Mesothelial cell of epicardium (in vitro differentiated cells): ENCODE measurements at regions not wholly inside any gene's neighbourhood (a gene's known extent, or its start where the extent isn't known, plus 50 kb on each side); places are given as distances from the start of the nearest gene placed in this dataset.

Experiments used
- DNase-seq, 2 experiments: peaks; one replicate each; pipeline ENCODE4 v3.0.0; 2021; ENCODE audit warnings: low spot score in 2 of 2; ENCODE audit not compliant: unreplicated experiment in 2 of 2
- H3K27ac Mint-ChIP-seq: 2 replicates; pipeline ENCODE4 v1.8.0; 2021; ENCODE audit warnings: mixed read lengths
- H3K27me3 Mint-ChIP-seq: 2 replicates; pipeline ENCODE4 v1.8.0; 2021; ENCODE audit warnings: low read depth, mixed read lengths
- H3K36me3 Mint-ChIP-seq: 2 replicates; pipeline ENCODE4 v1.8.0; 2021; ENCODE audit warnings: mixed read lengths
- H3K4me1 Mint-ChIP-seq: 2 replicates; pipeline ENCODE4 v1.8.0; 2021; ENCODE audit warnings: mixed read lengths
- H3K4me3 Mint-ChIP-seq: 2 replicates; pipeline ENCODE4 v1.8.0; 2021; ENCODE audit warnings: mild to moderate bottlenecking, moderate library complexity, mixed read lengths
- H3K9me3 Mint-ChIP-seq: 2 replicates; pipeline ENCODE4 v1.8.0; 2021; ENCODE audit warnings: mixed read lengths
- TF ChIP-seq, protein P1 (sequence below): fragments of 200-600 bp; sonication (generic); IDR thresholded peaks from one replicate; pipeline ENCODE4 v1.5.0; 2021; ENCODE audit warnings: antibody characterized with exemption; ENCODE audit not compliant: unreplicated experiment

DNA sequence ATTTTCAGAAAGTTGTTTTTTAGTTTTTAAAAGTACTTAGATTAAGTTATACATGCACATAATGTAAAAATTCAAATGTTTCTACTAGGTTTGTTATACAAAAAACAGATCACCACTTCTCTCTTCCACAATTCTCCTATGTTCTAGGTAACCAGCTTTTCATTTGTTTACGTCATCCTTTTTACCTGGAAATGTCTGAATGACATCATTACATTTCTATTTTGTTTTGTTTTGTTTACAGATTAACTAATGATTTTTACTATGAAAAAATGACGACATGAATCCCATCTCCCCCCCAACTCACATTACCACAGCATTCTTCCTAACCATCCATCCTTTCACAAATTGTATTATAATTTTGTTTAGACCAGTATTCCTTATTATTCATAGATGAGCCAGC, 1709.2 kb downstream of the EFNA5 start:
- Mint-ChIP-seq H3K27ac (no peak overlapping the region), H3K4me1 (no peaks in the 10 kb centered on the region), H3K4me3 (no peak overlapping the region), H3K9me3 (peaks cover 18% of the 10 kb centered on the region), H3K27me3 (no peaks in the 10 kb centered on the region), H3K36me3 (no peaks in the 10 kb centered on the region)
- TF ChIP-seq, protein P1, sequence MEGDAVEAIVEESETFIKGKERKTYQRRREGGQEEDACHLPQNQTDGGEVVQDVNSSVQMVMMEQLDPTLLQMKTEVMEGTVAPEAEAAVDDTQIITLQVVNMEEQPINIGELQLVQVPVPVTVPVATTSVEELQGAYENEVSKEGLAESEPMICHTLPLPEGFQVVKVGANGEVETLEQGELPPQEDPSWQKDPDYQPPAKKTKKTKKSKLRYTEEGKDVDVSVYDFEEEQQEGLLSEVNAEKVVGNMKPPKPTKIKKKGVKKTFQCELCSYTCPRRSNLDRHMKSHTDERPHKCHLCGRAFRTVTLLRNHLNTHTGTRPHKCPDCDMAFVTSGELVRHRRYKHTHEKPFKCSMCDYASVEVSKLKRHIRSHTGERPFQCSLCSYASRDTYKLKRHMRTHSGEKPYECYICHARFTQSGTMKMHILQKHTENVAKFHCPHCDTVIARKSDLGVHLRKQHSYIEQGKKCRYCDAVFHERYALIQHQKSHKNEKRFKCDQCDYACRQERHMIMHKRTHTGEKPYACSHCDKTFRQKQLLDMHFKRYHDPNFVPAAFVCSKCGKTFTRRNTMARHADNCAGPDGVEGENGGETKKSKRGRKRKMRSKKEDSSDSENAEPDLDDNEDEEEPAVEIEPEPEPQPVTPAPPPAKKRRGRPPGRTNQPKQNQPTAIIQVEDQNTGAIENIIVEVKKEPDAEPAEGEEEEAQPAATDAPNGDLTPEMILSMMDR = no peak
- no peak for DNase-seq

DNA sequence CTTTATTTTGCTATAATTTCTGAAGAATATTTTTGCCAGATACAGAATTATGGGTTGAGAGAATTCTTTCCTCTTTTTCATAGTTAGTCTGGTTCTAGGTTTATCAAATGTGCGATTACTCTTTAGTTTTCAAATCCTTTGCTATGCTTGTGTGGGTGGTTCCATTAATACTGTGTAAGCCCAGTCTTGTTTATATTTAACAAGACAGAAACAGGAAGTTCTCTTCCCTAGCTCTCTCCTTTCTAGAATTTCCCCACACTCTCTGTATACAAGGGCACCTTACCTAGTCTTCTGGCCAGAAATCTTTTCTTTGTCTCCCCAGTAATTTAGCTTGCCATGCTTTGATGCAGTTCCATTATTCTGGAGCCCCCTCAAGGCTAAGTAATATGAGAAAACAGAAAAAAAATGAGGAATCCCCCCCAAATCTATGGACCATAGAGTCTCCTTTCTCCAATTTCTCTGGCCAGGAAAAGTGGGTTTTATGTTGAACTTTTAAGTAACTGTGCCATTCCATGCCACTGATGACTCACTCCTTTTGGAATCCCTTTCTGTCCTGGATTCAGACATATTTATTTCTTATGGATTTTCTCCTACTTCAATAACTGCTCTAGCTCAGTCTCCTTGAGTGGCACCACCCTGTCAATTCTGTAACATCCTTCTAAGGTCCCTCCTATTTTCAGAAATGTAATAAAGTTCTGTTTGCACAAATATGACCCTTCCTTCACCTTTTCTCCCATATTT, 1714.1 kb downstream of the EFNA5 start:
- H3K36me3 Mint-ChIP-seq = no peaks in the 10 kb centered on the region
- no peak for DNase-seq
- H3K9me3 Mint-ChIP-seq = peaks cover 7% of the 10 kb centered on the region
- H3K27ac Mint-ChIP-seq = no peak overlapping the region
- no peaks in the 10 kb centered on the region for H3K27me3 Mint-ChIP-seq
- TF ChIP-seq, protein P1 = no peak
- H3K4me3 Mint-ChIP-seq = no peak overlapping the region
- peaks cover 4% of the 10 kb centered on the region for H3K4me1 Mint-ChIP-seq

DNA sequence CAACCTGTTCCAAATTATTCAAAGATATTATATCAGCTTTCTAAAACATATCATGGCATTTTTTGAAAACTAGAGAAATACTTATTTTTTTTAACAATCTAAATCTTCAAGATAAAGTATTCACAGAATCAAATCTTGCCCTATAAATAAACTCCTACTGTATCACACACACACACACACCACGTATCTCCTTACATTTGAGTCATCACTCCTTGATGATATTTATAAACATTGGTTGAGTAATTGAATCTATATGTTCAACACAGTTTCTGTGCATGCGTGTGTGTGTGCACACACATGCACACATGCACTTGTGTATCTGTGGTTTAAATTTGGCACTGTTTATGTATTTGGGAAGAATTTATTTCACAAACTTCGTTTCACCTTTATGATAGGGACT, 1716.4 kb downstream of the EFNA5 start:
- TF ChIP-seq, protein P1 = no peak
- peaks cover 10% of the 10 kb centered on the region for H3K4me1 Mint-ChIP-seq
- H3K36me3 Mint-ChIP-seq = no peaks in the 10 kb centered on the region
- peaks cover 7% of the 10 kb centered on the region for H3K9me3 Mint-ChIP-seq
- no peak for DNase-seq
- H3K27ac Mint-ChIP-seq = no peak overlapping the region
- no peak overlapping the region for H3K4me3 Mint-ChIP-seq
- no peaks in the 10 kb centered on the region for H3K27me3 Mint-ChIP-seq

DNA sequence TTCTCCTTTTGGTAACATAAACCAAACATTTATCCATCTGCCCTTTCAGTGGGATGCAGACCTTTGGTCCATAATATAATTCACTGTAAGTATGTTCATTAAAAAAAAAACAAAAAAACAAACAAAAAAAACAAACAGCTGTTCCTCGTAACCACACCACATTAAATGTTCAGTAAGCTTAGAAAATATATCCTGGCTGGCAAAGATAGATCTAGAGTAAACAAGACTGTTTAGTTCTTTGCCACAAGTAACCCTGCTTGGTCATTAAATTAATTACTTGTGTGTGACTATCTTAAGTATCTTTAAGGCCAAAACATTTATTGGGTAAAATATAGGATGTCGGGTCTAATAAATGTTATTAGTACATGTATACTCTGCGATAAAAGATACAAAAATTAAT, 1717.1 kb downstream of the EFNA5 start:
- TF ChIP-seq, protein P1 = no peak
- Mint-ChIP-seq H3K27ac (no peak overlapping the region), H3K27me3 (no peaks in the 10 kb centered on the region), H3K36me3 (no peaks in the 10 kb centered on the region), H3K4me1 (peaks cover 10% of the 10 kb centered on the region), H3K4me3 (no peak overlapping the region), H3K9me3 (peaks cover 9% of the 10 kb centered on the region)
- DNase-seq = no peak

DNA sequence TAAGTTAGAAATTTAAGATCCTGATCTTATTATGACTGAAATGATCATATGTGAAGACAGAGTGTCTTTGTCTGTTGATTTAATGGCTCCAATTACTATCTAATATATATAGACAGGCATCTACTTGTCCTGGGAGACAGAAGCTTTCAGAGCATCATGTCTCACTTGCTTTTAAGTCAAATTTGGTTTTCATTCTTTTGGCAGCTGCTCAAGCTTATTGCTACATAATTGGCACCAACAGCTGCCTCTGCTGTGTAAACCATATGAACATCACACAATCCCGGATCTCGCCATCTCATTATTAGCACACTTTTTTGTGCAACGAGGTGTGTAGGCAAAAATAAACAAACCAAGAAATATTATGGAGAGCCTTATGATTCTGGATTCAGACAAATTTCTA, 1717.9 kb downstream of the EFNA5 start:
- no peak overlapping the region for H3K4me3 Mint-ChIP-seq
- no peaks in the 10 kb centered on the region for H3K27me3 Mint-ChIP-seq
- peaks cover 10% of the 10 kb centered on the region for H3K4me1 Mint-ChIP-seq
- TF ChIP-seq, protein P1 = no peak
- no peaks in the 10 kb centered on the region for H3K36me3 Mint-ChIP-seq
- no peak overlapping the region for H3K27ac Mint-ChIP-seq
- peaks cover 11% of the 10 kb centered on the region for H3K9me3 Mint-ChIP-seq
- no peak for DNase-seq
